CD4-positive, alpha-beta T cell (primary cell): ENCODE measurements at regions not wholly inside any gene's neighbourhood (a gene's known extent, or its start where the extent isn't known, plus 50 kb on each side); places are given as distances from the start of the nearest gene placed in this dataset.

Source experiments
- ATAC-seq: fragments of 200-7000 bp; cut with Tn5 transposase; one replicate; pipeline ENCODE4 v1.10.0; 2022; ENCODE audit warnings: mild to moderate bottlenecking; ENCODE audit not compliant: poor library complexity
- CTCF ChIA-PET: fragments of 350-600 bp; sonication (Branson Sonifier 250); formaldehyde crosslinking; loops from one replicate; lab custom pipeline; 2021; ENCODE audit warnings: antibody characterized with exemption, inconsistent platforms; lab: Charles Lee
- POLR2A ChIA-PET: fragments of 350-600 bp; sonication (Branson Sonifier 250); formaldehyde crosslinking; loops from one replicate; lab custom pipeline; 2021; ENCODE audit warnings: antibody characterized with exemption, inconsistent platforms; lab: Charles Lee
- DNase-seq, 14 experiments: peaks; one replicate each; pipeline ENCODE4 v3.0.0-alpha.2; 2013 to 2020; ENCODE audit warnings: mixed read lengths in 2 of 14
- H3K27ac ChIP-seq, 2 donors: one replicate each; pipeline versions ENCODE4 v1.5.1 to v1.7.0; 2013; ENCODE audit warnings: low read length in 2 of 2, low read depth in 1 of 2, mild to moderate bottlenecking in 1 of 2
- H3K27me3 ChIP-seq, 2 experiments: 1 replicate in 1 of 2; 2 replicates in 1 of 2; pipeline versions ENCODE4 v1.6.1 to v1.7.0; 2013; ENCODE audit warnings: low read length in 2 of 2, control low read depth in 1 of 2, mild to moderate bottlenecking in 1 of 2, moderate library complexity in 1 of 2; ENCODE audit not compliant: insufficient read depth in 2 of 2, control insufficient read depth in 1 of 2
- H3K36me3 ChIP-seq: one replicate; pipeline ENCODE4 v1.6.1; 2013; ENCODE audit warnings: low read length, control low read depth; ENCODE audit not compliant: insufficient read depth
- H3K4me1 ChIP-seq: one replicate; pipeline ENCODE4 v1.6.1; 2013; ENCODE audit warnings: low read length, control low read depth; ENCODE audit not compliant: insufficient read depth
- H3K4me3 ChIP-seq: one replicate; pipeline ENCODE4 v1.5.1; 2013; ENCODE audit warnings: mild to moderate bottlenecking, low read length, moderate library complexity
- H3K9me3 ChIP-seq, 2 experiments: 1 replicate in 1 of 2; 2 replicates in 1 of 2; pipeline versions ENCODE4 v1.6.1 to v1.7.0; 2013; ENCODE audit warnings: low read length in 2 of 2, mild to moderate bottlenecking in 2 of 2, control low read depth in 1 of 2, moderate library complexity in 1 of 2; ENCODE audit not compliant: control insufficient read depth in 1 of 2, insufficient read depth in 1 of 2
- H3K27ac Mint-ChIP-seq: one replicate; pipeline ENCODE4 v1.8.0; 2020; ENCODE audit warnings: mixed read lengths
- H3K27me3 Mint-ChIP-seq: one replicate; pipeline ENCODE4 v1.8.0; 2021; ENCODE audit warnings: mixed read lengths
- H3K36me3 Mint-ChIP-seq: one replicate; pipeline ENCODE4 v1.8.0; 2021; ENCODE audit warnings: low read depth, mixed read lengths
- H3K4me1 Mint-ChIP-seq: one replicate; pipeline ENCODE4 v1.8.0; 2021; ENCODE audit warnings: low read depth, mixed read lengths
- H3K4me3 Mint-ChIP-seq: one replicate; pipeline ENCODE4 v1.8.0; 2020; ENCODE audit warnings: mild to moderate bottlenecking, mixed read lengths
- H3K9me3 Mint-ChIP-seq: one replicate; pipeline ENCODE4 v1.8.0; 2020; ENCODE audit warnings: mixed read lengths
- CTCF ChIP-seq: fragments of 200-600 bp; IDR thresholded peaks from one replicate; pipeline ENCODE4 v1.8.0; 2022; ENCODE audit warnings: antibody characterized with exemption, mild to moderate bottlenecking
- intact Hi-C, 2 experiments: fragments of 100-400 bp; cut with DNase I in 1 of 2; cut with micrococcal nuclease in 1 of 2; formaldehyde crosslinking; loops; one replicate each; pipeline versions ENCODE4 v1.15.1 to v1.9.0; 2023 to 2025; cut with DNase I, micrococcal nuclease

- no peaks in the 10 kb centered on the region for H3K36me3 Mint-ChIP-seq
- CTCF ChIA-PET, result no interaction called here
Measured at GRCh38 chr1:29823561-29823960, 587.2 kb downstream of the PTPRU start.

GRCh38 chr1:29821605-29822004 is 585.3 kb downstream of the PTPRU start:
- Histone ChIP-seq H3K27ac (no peak overlapping the region), H3K9me3 (peaks cover 0 to 14% of the 10 kb centered on the region in 2 experiments), H3K36me3 (no peaks in the 10 kb centered on the region), H3K4me1 (no peaks in the 10 kb centered on the region), H3K4me3 (no peak overlapping the region), H3K27me3 (peaks cover 0 to 2% of the 10 kb centered on the region in 2 experiments)
- ATAC-seq, result no peak
- Mint-ChIP-seq H3K27ac (no peak overlapping the region), H3K36me3 (no peaks in the 10 kb centered on the region), H3K4me1 (no peaks in the 10 kb centered on the region), H3K27me3 (peaks cover 41% of the 10 kb centered on the region), H3K4me3 (no peak overlapping the region), H3K9me3 (no peaks in the 10 kb centered on the region)
- ChIA-PET CTCF (no interaction called here), POLR2A (no interaction called here)
- TF ChIP-seq CTCF, result no peak
- intact Hi-C loops, result no loop called here
- DNase-seq, result no peak

More at GRCh38 chr1:29823561-29823960, 587.2 kb downstream of the PTPRU start:
- no peak for TF ChIP-seq CTCF
- H3K27me3 Mint-ChIP-seq, result peaks cover 54% of the 10 kb centered on the region
- H3K4me1 Mint-ChIP-seq, result no peaks in the 10 kb centered on the region
- Histone ChIP-seq H3K9me3 (peaks cover 0 to 14% of the 10 kb centered on the region in 2 experiments), H3K4me3 (no peak overlapping the region), H3K27me3 (peaks cover 0 to 2% of the 10 kb centered on the region in 2 experiments), H3K36me3 (no peaks in the 10 kb centered on the region), H3K4me1 (no peaks in the 10 kb centered on the region), H3K27ac (no peak overlapping the region)
- POLR2A ChIA-PET, result no interaction called here
- H3K9me3 Mint-ChIP-seq, result no peaks in the 10 kb centered on the region
- H3K4me3 Mint-ChIP-seq, result no peak overlapping the region
- DNase-seq (no peak), ATAC-seq (no peak)
- H3K27ac Mint-ChIP-seq, result no peak overlapping the region
- intact Hi-C loops, result no loop called here

GRCh38 chr1:29820401-29820800 is 584.1 kb downstream of the PTPRU start:
- ChIA-PET CTCF (no interaction called here), POLR2A (no interaction called here)
- H3K27ac ChIP-seq, result no peak overlapping the region
- ATAC-seq, result no peak
- no peaks in the 10 kb centered on the region for H3K36me3 ChIP-seq
- no peak for TF ChIP-seq CTCF
- no peak overlapping the region for H3K4me3 ChIP-seq
- H3K4me1 ChIP-seq, result no peaks in the 10 kb centered on the region
- Mint-ChIP-seq H3K27ac (no peak overlapping the region), H3K9me3 (no peaks in the 10 kb centered on the region), H3K36me3 (no peaks in the 10 kb centered on the region), H3K27me3 (peaks cover 40% of the 10 kb centered on the region), H3K4me3 (no peak overlapping the region), H3K4me1 (no peaks in the 10 kb centered on the region)
- no peak for DNase-seq
- H3K9me3 ChIP-seq, result peaks cover 0 to 14% of the 10 kb centered on the region in 2 experiments
- intact Hi-C loops, result no loop called here
- no peaks in the 10 kb centered on the region for H3K27me3 ChIP-seq
